Activated naive CD4-positive, alpha-beta T cell treated with anti-CD3 and anti-CD28 coated beads for 36 hours (primary cell): ENCODE measurements at regions not wholly inside any gene's neighbourhood (a gene's known extent, or its start where the extent isn't known, plus 50 kb on each side); places are given as distances from the start of the nearest gene placed in this dataset.

ENCODE experiments used
- CTCF ChIA-PET: fragments of 350-600 bp; sonication (Branson Sonifier 250); formaldehyde crosslinking; loops from one replicate; lab custom pipeline; 2021; ENCODE audit warnings: antibody characterized with exemption; lab: Charles Lee
- DNase-seq: peaks from one replicate; pipeline ENCODE4 v3.0.0-alpha.2; 2020
- H3K27ac Mint-ChIP-seq: one replicate; pipeline ENCODE4 v1.8.0; 2021; ENCODE audit warnings: mild to moderate bottlenecking, mixed read lengths
- H3K27me3 Mint-ChIP-seq: one replicate; pipeline ENCODE4 v1.8.0; 2021; ENCODE audit warnings: low read depth, mixed read lengths
- H3K36me3 Mint-ChIP-seq: one replicate; pipeline ENCODE4 v1.8.0; 2021; ENCODE audit warnings: low read depth, mixed read lengths
- H3K4me1 Mint-ChIP-seq: one replicate; pipeline ENCODE4 v1.8.0; 2021; ENCODE audit warnings: low read depth, mixed read lengths
- H3K4me3 Mint-ChIP-seq: one replicate; pipeline ENCODE4 v1.8.0; 2021; ENCODE audit warnings: mild to moderate bottlenecking, moderate library complexity, mixed read lengths
- H3K9me3 Mint-ChIP-seq: one replicate; pipeline ENCODE4 v1.8.0; 2021; ENCODE audit warnings: mixed read lengths
- intact Hi-C: fragments of 100-400 bp; cut with micrococcal nuclease; formaldehyde crosslinking; loops from one replicate; pipeline ENCODE4 v1.15.1; 2023

DNA sequence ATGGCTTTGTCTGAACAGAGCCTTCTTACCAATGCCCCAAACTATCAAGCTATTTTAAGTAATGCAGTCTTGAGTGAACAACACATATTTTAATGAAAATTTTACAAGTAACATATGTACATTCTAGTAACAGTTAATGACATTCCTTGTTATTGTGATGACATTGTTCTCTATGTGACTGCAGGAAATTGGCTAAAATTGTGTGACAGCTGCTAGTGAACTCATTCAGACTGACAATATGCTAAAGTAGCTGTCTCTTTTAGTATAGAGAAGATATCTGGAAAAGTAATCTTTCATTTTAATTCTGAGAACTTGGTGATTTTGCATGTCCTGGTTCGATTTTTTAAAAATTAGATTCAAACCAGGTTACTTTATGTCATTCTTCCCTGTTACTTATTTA lies 259.8 kb upstream of the MAGI2 start:
- Mint-ChIP-seq H3K27me3 (no peaks in the 10 kb centered on the region), H3K9me3 (no peaks in the 10 kb centered on the region), H3K27ac (no peak overlapping the region), H3K4me3 (no peak overlapping the region), H3K4me1 (no peaks in the 10 kb centered on the region), H3K36me3 (no peaks in the 10 kb centered on the region)
- no peak for DNase-seq
- intact Hi-C loops: no loop called here
- CTCF ChIA-PET: no interaction called here

DNA sequence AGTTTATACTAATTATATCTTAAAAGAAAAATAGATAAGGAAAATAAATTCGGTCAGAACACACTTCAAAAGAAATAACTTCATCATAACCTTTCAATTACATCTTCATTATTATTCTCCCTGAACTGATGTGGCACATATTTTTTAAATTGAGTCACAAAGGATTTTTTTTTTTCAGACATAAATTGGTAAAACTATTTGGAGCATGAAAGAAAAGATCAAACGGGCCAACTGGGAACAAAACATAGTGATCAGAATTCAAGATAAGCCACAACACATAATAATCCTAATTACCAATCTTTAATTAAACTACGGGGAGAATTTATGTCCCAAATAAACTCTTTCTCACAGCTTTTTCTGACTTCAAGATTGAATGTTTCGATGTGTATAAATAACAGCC lies 258.2 kb upstream of the MAGI2 start:
- no peaks in the 10 kb centered on the region for H3K36me3 Mint-ChIP-seq
- no peak overlapping the region for H3K4me3 Mint-ChIP-seq
- no peaks in the 10 kb centered on the region for H3K27me3 Mint-ChIP-seq
- no peak overlapping the region for H3K27ac Mint-ChIP-seq
- no peaks in the 10 kb centered on the region for H3K9me3 Mint-ChIP-seq
- DNase-seq: no peak
- intact Hi-C loops: no loop called here
- no peaks in the 10 kb centered on the region for H3K4me1 Mint-ChIP-seq
- CTCF ChIA-PET: no interaction called here

DNA sequence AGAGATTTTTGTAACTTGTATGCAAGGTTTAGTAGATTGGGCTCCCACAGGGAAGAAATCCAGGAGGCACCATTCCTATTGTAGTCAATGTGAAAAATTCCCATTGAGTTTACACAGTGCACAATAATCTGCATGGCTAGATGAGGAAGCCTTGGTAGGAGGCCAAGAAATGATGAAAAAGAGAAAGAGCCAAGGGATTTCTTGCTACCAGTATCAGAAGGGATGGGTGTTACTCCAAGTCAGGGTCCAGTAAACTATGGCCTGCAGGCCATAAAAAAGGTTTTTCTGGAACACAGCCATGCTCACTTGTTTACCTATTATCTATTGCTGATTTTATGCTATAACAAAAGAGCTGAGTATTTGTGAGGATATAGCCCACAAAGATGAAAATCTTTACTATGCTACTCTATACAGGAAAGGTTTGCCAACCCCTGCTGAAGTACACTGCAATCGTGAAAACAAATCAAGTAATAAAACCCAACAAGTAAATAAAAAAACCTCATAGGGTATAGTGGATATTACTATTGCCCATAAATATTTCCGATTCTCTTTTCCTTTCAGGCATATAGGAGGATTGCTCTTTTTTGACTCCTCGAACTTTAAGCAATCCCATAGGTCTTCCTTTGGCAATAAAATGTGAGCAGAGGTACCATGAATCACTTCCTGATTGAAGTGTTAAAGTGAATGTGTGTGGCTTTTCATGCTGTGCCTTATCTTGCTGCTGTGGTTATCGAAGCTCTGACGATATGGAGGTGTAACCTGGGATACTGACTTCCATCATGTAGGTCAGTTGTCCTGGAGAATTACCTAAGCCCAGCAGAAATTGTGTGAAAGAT lies 256.3 kb upstream of the MAGI2 start:
- no peaks in the 10 kb centered on the region for H3K27me3 Mint-ChIP-seq
- CTCF ChIA-PET: no interaction called here
- no peak overlapping the region for H3K27ac Mint-ChIP-seq
- no peak for DNase-seq
- no peaks in the 10 kb centered on the region for H3K4me1 Mint-ChIP-seq
- intact Hi-C loops: no loop called here
- H3K36me3 Mint-ChIP-seq: no peaks in the 10 kb centered on the region
- H3K4me3 Mint-ChIP-seq: no peak overlapping the region
- H3K9me3 Mint-ChIP-seq: no peaks in the 10 kb centered on the region

DNA sequence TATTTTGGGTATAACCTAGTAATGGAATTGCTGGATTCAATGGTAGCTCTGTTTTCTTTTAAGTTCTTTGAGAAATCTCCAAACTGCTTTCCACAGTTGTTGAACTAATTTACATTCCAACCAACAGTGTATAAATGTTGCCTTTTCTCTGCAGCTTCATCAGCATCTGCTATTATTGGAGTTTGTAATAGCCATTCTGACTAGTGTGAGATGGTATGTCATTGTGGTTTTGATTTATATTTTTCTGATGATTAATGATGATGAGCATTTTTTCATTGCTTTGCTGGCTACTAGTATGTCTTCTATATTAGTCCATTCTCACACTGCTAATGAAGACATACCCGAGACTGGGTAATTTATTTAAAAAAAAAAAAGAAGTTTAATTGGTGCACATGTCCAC lies 248.6 kb upstream of the MAGI2 start:
- H3K4me3 Mint-ChIP-seq: no peak overlapping the region

DNA sequence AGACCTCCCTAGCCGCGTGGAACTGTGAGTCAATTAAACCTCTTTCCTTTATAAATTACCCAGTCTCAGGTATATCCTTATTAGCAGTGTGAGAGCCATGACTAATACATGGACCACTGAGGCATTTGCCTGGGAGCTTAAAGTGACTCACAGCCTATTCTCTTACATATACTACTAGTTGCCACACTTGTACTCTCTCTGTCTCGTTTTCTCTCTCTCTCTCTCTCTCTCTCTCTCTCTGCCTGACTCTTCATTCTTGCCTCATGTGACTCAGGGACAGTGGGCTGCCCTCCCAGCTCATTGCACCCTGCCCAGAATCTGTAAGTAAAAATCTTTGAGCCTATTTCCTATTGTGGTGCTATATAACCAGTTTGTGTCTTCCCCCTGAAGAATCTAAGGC lies 238.5 kb upstream of the MAGI2 start:
- Mint-ChIP-seq H3K36me3 (no peaks in the 10 kb centered on the region), H3K4me3 (no peak overlapping the region), H3K27ac (no peak overlapping the region), H3K27me3 (no peaks in the 10 kb centered on the region), H3K4me1 (no peaks in the 10 kb centered on the region), H3K9me3 (no peaks in the 10 kb centered on the region)
- CTCF ChIA-PET: no interaction called here
- intact Hi-C loops: no loop called here
- no peak for DNase-seq

More for the DNA sequence above, 248.6 kb upstream of the MAGI2 start:
- no peak for DNase-seq
- CTCF ChIA-PET: no interaction called here
- Mint-ChIP-seq H3K9me3 (no peaks in the 10 kb centered on the region), H3K27ac (no peak overlapping the region), H3K36me3 (no peaks in the 10 kb centered on the region), H3K27me3 (no peaks in the 10 kb centered on the region), H3K4me1 (no peaks in the 10 kb centered on the region)
- intact Hi-C loops: no loop called here

DNA sequence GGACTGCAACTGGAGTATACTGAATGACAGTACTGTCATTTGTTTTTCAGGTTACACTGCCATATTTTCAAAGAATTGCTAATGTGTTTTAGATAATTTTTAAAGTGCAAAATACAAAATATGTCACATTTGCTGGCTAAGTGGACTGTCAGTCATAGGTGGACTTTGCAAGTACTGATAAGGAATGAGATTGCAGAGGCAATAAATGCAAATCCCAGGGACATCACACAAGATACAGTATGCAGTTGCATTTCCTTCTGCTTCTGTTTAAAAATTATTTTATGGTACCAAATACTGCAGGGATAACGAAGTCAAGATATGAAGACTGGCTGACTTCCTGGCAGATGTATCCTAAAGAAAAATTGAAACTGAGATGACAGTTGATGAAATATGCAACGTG lies 237.6 kb upstream of the MAGI2 start:
- Mint-ChIP-seq H3K4me1 (no peaks in the 10 kb centered on the region), H3K27me3 (no peaks in the 10 kb centered on the region), H3K9me3 (no peaks in the 10 kb centered on the region), H3K4me3 (no peak overlapping the region), H3K27ac (no peak overlapping the region), H3K36me3 (no peaks in the 10 kb centered on the region)
- intact Hi-C loops: no loop called here
- DNase-seq: no peak
- CTCF ChIA-PET: no interaction called here

DNA sequence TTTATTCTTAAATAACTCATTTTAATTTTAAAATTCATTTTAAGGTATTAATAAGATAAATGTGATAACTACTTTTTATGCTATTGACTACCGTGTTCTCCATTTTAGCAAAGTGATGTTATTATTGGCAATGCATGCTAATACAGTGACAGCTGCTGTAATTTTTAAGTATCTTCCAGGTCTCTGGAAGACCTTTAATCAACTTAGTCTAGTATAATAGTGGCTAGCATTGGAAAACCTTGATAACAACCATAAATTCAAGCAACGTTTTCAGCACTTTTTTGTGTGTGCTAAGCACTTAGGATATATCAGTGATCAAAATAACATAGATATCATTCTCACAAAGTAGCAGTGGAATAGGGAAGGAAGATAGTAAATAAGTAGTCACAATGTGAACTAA lies 230.9 kb upstream of the MAGI2 start:
- CTCF ChIA-PET: no interaction called here
- Mint-ChIP-seq H3K27me3 (no peaks in the 10 kb centered on the region), H3K4me1 (no peaks in the 10 kb centered on the region), H3K4me3 (no peak overlapping the region), H3K27ac (no peak overlapping the region), H3K9me3 (no peaks in the 10 kb centered on the region), H3K36me3 (no peaks in the 10 kb centered on the region)
- intact Hi-C loops: no loop called here
- DNase-seq: no peak

DNA sequence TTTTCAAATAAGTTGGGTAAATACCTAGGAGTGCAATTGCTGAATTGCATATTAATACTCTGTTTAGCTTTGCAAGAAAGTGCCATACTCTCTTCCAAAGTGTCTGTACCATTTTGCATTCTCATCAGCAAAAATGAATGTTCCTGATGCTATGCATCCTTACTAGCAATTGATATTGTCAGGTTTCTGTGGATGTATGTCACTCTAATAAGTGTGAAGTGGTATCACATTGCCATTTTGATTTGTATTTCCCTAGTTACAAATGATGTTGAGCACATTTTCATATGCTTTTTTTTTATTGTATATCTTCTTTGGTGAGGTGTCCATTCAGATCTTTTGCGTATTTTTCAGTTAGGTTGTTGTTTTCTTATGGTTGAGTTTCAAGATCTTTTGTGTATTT lies 230.4 kb upstream of the MAGI2 start:
- intact Hi-C loops: no loop called here
- Mint-ChIP-seq H3K27me3 (no peaks in the 10 kb centered on the region), H3K4me1 (no peaks in the 10 kb centered on the region), H3K9me3 (no peaks in the 10 kb centered on the region), H3K4me3 (no peak overlapping the region), H3K36me3 (no peaks in the 10 kb centered on the region), H3K27ac (no peak overlapping the region)
- no peak for DNase-seq
- CTCF ChIA-PET: no interaction called here

DNA sequence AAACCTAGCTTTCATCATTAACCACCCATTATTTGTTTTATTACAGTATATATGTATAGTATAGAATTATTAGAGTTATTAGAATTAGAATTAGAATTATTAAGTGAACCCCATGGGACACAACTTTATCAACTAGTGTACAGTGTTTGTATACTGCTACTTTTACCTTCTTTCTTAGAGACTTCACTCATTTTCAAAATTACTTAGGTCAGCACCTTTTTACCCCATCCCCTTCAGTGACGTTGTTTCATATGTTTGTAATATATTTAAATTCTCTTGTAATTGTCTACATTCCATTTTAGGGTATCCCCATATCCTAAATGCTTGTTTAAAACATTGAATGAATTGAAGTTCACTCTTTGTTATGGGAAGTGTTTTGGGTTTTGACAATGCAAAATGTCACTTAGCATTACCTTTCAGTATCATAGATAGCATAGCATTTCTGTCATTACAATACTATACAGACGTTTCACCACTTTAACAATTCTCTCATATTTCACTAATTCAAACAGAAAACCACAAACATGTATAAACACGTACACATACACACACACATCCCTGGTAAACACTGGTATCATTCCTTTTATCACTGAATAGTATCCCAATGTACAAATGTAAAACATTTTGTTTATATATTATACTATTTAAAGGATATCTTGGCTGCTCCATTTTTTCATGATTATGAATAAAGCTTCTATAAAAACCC lies 229.9 kb upstream of the MAGI2 start:
- intact Hi-C loops: no loop called here
- H3K9me3 Mint-ChIP-seq: no peaks in the 10 kb centered on the region
- H3K4me3 Mint-ChIP-seq: no peak overlapping the region
- H3K27me3 Mint-ChIP-seq: no peaks in the 10 kb centered on the region
- no peaks in the 10 kb centered on the region for H3K4me1 Mint-ChIP-seq
- no peak for DNase-seq
- H3K36me3 Mint-ChIP-seq: no peaks in the 10 kb centered on the region
- no peak overlapping the region for H3K27ac Mint-ChIP-seq
- CTCF ChIA-PET: no interaction called here

DNA sequence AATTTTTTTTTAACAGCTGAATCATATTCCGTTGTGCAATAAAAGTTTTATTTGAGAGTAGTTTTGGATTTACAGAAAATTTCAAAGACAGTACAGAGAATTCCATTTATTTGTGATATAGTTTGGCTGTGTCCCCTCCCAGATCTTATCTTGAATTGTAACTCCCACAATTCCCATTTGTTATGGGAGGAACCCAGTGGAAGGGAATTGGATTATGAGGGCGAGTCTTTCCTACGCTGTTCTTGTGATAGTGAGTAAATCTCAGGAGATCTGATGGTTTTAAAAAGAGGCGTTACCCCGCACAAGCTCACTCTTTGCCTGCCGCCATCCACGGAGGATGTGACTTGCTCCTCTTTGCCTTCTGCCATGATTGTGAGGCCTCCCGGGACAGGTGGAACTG lies 228.0 kb upstream of the MAGI2 start:
- DNase-seq: no peak
- Mint-ChIP-seq H3K36me3 (no peaks in the 10 kb centered on the region), H3K27ac (no peak overlapping the region), H3K4me1 (no peaks in the 10 kb centered on the region), H3K27me3 (no peaks in the 10 kb centered on the region), H3K4me3 (no peak overlapping the region), H3K9me3 (no peaks in the 10 kb centered on the region)
- CTCF ChIA-PET: no interaction called here
- intact Hi-C loops: no loop called here

DNA sequence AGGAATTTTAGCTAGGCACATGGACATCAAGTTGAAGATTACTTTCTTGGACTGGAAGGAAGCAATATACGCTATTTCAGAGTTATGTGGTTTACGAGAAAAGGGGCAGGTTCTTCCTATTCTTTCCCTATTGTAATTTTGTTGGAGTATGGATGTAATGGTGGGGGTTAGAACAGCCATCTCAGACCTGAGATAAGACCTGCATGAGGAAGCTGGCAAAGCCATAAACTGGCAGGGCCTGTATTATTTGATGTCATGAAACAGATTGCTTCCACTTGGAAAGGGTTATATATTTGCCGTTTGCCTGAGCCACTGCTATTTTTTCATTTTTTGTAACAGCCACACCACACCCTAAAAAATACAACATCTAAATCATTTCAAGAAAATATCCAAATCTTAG lies 220.5 kb upstream of the MAGI2 start:
- Mint-ChIP-seq H3K36me3 (no peaks in the 10 kb centered on the region), H3K27ac (no peak overlapping the region), H3K9me3 (peaks cover 4% of the 10 kb centered on the region), H3K4me3 (no peak overlapping the region), H3K27me3 (no peaks in the 10 kb centered on the region), H3K4me1 (no peaks in the 10 kb centered on the region)
- CTCF ChIA-PET: interaction anchor here (1.1 kb wide), 1 partner anchor 9 kb away, joined by 3 read pairs; no protein-coding TSS in a partner anchor
- intact Hi-C loops: no loop called here
- DNase-seq: no peak

DNA sequence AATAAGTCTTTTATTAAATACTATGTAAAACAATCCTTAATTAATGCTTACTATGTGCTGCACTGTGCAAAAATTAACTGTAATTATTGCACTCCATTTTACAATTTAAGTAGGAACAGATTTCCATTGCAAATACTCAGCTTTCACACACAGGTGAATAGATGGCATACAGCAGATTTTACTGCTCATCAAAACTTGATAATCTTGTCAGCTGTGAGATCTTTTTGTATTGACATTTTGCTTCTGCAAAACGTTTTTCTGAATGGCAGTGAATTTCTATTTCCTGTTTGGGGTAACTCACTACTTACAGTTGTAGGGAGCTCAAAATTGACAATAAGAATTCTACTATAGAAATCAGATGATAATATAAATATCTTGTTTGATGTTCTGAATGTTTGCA lies 220.0 kb upstream of the MAGI2 start:
- Mint-ChIP-seq H3K9me3 (peaks cover 4% of the 10 kb centered on the region), H3K4me1 (no peaks in the 10 kb centered on the region), H3K4me3 (no peak overlapping the region), H3K27ac (no peak overlapping the region), H3K36me3 (no peaks in the 10 kb centered on the region), H3K27me3 (no peaks in the 10 kb centered on the region)
- CTCF ChIA-PET: interaction anchor here (1.1 kb wide), 1 partner anchor 9 kb away, joined by 3 read pairs; no protein-coding TSS in a partner anchor
- no peak for DNase-seq
- intact Hi-C loops: no loop called here

DNA sequence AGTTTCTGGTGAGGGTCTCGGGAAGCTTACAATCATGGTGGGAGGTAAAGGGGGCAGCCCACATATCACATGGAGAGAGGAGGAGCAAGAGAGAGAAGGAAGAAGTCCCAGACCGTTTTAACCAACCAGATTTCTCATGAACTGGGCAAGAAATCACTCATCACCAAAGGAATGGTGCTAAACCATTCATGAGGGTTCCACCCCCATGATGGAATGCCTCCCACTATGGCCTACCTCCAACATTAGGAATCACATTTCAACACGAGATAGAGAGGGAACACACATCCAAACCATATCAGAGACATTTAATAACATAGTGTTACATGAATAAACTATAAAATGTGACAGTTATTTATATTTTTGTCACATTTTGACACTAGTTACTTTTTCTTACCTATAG lies 214.8 kb upstream of the MAGI2 start:
- Mint-ChIP-seq H3K9me3 (peaks cover 2% of the 10 kb centered on the region), H3K27me3 (no peaks in the 10 kb centered on the region), H3K36me3 (no peaks in the 10 kb centered on the region), H3K27ac (no peak overlapping the region), H3K4me3 (no peak overlapping the region), H3K4me1 (no peaks in the 10 kb centered on the region)
- CTCF ChIA-PET: no interaction called here
- no peak for DNase-seq
- intact Hi-C loops: no loop called here
